GM19043 (cell line): ENCODE measurements at regions not wholly inside any gene's neighbourhood (a gene's known extent, or its start where the extent isn't known, plus 50 kb on each side); places are given as distances from the start of the nearest gene placed in this dataset.
"Not testable (repeated sequence)": the region's sequence is repeated elsewhere in the genome, so short reads cannot be mapped to it uniquely, and the experiment has no call there.

ENCODE experiments used
- ATAC-seq: cut with Tn5 transposase; IDR thresholded peaks from one replicate; pipeline ENCODE4 v1.9.1; 2021; ENCODE audit warnings: low read depth; ENCODE audit not compliant: unreplicated experiment

DNA sequence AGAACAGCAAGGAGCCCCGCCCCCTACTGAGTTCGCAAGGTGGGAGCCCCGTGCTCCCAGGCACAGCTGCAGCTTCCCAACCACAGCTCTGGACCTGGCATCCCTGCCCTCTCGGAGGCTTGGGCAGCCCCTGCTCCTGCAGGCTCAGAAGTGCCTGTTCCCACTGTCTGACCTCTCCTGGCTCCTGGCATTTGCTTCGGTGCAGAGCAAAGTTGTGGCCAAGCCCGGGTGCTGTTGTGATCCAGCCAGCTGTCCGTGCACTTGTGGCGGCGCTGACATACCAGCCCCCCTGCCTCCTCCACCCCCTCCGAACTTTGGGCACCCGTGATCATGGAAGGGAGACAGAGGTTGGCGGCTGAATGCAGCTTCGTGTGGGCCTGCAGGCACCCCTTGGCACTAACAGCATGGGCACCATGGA, 1386.8 kb downstream of the PCDH9 start:
- no peak for ATAC-seq

DNA sequence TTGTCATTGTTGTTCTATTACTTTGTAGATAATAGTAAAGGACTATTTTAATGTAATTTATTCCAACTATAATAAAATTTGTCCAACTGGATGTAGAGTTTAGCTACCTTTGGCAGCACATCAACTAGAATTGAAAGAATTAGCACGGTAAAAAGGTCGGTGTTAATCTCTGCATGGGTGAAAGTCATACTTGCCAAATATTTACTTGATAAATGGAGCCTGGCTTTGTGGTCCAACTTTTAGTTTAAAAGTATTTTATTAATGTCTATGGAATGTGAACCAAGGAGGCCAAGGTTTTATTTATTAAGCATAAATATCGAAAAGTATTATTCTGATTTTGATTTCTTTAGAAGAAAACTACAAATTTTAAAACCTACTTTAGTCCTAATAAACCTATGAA, 1389.0 kb downstream of the PCDH9 start:
- ATAC-seq = no peak

DNA sequence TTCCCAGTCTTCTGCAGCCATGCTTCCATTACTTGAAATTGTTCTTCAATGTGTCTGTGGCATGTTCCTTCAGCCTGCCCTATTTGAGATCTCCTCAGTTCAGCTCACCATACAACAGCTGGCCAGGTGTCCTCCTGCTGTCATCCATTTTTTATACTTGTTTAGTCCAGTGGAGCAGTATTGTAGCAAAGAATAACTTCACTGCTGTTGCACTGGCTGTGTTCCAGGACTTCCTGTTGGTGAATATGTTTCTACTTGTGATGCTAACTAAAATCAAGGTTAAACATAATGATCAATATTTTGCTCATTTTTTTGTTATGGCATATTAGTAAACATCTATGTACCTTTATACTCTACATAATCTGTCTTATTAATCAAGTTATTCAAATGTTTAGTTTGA, 1394.1 kb downstream of the PCDH9 start:
- no peak for ATAC-seq

DNA sequence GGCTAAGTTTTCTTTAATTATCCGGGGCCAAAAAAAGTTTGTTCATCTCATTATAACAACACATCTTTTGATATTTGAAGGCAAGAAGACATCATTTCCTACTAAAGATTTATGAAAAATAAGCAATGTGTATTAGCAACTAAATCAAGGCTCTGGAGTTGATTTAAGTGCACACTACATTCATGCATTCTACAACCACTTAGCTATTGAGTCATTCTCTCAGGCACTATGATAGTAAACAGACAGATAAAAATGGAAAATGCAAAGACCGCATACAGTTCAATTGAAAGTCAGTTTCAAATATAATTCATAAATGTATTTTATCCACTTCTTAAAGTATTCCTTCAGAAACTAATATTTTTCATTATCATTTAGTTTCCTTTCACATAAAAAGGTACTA, 1395.2 kb downstream of the PCDH9 start:
- no peak for ATAC-seq

DNA sequence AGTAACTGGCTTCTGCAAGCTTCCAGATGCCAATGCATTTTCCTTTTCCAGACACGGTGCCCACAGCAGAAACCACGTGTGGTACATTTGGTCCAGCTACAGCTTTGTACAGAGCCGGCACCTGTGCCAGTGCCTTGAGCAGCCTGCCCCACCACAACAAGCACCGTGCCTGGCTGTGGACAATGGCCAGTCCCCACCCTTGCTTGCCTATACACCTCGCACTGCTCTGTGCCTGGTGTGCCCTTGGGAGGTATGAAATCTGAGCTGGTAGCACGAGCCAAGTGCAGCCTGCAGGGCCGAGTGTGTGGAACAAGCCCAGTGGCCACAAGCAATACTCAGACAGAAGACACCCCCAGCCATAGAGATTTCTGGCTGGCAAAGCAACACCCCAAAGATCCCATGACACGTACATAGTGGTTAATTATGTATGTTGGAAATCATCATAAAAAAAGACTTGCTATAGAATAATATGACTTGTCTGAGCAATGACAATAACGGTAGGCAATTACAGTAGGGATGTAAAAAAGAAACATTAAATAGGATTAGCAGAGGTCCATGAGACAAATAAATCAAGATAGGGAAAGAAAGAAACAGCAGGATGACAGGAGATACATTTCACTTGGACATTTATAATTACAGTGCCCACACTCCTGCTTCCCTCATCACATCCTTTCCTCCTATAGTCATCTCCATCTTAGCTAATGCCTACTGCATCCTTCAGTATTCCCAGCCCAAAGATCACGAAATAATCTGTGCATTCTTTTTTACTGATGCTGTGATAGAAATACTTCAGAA, 1399.5 kb downstream of the PCDH9 start:
- ATAC-seq = no peak

DNA sequence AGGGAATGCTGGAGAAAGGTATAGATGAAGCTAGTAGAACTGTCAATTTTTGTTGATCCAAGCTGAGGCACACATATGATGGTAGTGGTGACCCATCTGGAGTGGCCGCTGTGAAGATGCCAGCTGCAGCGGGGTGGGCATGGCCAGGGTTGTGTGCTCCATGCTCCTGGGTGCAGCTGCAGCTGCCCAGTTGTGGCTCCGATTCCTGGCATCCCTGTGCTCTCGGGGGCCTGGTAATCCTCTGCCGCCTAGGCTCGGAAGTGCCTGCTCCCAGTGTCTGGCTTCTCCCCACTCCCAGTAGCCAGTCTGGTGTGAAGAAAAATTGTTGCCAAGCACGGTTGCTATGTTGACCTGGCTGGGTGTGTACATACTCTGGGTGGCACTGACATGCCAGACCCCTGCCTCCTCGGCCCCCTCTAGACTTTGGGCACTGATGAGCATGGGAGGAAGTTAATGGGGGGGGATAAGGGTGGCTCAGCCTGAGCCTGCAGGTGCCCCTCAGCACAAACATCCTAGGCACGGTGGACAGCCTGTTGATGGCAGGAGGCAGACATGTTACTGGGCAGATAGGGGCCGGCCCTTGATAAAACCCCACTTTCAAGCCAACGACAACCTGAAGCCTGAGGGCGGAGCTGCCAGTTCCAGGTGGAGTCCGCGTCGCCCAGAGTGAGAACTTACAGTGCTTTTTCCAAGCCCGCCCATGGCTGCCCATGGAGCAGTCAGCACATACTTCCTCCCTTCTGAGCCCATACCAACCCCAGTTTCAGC, 1400.7 kb downstream of the PCDH9 start:
- ATAC-seq = no peak

DNA sequence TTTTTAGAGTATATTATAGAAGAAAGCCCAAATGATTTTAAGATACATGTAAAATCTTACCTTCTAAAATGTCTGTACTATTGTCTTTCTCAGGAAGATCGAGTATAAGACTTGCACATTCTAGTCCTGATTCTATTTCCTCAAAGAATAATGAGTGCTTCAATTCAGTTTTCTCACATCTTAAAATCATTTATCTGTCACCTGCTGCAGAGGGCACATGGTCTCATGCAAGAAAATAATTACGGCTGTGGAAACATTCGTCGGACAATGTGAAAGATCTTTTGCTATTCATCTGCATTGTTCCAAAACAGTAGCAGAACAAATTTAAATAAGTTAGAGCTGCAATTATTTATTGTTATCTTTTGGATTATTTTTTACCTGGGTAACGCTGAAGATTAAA, 1403.5 kb downstream of the PCDH9 start:
- ATAC-seq = no peak

DNA sequence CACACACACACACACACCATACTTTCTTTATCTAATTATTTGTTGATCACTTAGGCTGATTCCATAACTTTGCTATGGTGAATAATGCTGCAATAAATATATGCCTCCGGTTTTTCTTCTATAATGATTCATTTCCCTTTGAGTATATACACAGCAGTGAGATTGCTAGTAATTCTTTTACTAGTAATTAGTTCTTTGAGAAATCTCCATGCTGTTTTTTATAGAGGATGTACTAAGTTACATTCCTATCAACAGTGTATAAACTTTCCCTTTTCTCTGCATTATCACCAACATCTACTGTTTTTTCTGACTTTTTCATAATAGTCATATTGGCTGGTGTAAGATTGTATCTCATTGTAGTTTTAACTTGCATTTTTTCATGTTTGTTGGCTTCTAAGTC, 1405.1 kb downstream of the PCDH9 start:
- ATAC-seq = no peak

DNA sequence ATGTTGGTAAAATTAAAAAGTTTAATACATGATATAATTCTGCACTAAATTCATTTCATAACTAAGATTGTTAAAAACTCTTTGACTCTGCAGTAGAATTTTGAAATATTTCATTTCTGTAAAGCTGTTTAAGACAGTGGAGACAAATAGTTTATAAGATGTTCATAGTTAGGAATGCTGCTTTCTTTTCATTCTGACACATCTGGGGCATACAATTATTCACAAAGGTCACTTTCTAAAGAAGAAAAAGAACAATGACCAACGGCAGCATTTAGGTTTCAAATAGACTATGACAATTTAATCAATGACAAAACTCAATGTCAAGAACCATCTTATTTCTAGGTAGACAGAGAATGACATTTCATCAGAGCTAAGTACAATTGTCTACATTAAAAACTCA, 1422.1 kb downstream of the PCDH9 start:
- ATAC-seq = no peak

DNA sequence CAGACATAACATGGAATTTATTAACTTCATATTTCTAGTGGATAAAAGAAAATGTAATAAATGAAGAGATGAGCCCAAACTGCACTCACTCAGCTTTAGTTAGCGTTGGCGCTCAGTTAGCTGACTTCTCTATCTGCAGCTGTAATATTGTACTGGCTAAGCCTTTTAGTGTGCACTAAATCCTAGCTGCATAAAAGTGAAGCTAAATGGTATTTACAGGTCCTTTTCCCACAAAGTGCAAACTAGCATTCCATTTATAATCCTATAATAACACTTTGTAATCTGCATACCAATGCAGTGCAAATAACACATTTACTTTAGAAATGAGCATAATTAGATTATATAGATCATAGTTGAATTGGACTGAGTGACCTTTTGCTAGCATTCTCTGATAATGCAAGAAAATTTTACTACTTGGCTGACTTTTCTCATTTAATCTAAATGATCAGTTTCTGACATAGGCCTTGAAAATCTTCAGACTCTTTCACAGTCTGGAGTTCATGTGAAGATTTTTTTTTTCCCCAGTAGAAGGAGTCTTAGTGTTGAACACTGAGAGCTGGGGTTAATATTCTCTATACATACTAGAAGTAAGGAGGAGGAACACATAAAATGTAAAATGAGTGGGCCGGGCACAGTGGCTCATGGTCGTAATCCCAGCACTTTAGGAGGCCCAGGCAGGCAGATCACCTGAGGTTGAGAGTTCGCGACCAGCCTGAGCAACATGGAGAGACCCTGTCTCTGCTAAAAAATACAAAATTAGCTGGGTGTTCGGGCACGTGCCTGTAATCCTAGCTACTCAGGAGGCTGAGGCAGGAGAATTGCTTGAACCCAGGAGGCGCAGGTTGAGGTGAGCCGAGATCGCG, 1426.4 kb downstream of the PCDH9 start:
- no peak for ATAC-seq

DNA sequence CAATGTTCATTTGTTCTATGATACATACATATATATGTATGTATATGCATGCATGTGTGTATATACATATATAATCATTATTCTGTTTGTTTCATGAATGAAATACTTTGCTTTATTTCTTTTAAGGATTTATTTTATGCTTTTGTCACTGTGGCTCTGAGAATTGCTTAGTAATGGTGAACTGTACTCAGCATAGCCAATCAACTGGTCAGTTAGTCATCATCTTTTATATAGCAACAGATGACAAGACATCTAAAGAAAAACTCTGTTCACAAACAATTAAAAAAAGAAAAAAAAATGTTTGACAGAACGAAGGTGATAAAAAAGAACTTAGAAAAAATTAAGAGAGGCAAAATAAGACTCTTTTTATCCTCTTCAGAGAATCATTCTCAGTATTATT, 1440.3 kb downstream of the PCDH9 start:
- ATAC-seq = no peak

DNA sequence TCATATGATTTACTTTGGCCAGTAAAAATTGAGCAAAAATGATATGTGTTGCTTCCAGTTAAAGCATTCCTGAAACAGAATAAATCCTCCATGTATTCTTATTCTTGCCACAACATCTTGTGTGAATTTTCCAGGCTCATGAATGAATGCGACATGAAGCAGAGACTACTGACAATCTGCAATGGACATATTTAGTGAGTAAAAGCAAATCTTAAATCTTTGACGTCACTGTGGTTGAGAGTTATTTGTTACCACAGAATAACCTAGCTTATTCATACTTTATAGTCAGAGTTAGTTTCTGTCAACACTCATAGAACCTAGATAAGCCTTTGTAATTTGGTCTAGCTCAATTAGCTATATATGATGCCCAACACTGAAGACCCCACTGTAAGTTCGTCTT, 1443.1 kb downstream of the PCDH9 start:
- no peak for ATAC-seq

DNA sequence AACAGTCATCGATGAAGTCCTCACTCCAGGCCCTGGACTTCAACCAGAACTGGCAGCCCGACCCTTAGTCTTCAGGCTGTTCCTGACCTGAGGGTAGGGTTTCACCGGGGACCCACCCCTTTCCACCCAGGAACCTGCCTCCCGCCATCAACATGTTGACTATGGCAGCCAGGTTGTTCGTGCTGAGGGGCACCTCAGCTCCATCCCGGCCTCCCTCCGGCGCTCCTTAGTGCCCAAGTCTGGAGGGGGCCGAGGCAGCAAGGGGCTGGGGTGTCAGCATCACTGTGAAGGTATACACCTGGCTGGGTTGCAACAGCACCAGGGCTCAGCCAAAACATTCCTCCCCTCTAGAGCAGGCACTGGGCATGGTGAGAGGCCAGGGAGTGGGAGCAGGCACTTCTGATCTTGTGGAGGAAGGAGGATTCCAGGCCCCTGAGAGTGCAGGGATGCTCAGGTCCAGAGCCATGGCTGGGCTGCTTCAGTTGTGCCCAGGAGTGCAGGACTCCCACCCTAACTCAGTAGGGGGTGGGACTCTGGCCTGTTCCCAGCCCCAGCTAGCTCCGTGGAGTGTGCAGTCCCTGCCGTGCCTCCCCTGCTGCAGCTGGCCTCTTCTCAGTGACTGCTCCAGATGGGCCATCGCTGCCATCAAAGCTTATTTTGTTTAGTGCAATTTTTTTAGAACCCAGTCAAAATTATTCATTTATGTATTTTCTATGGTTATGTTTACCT, 1445.9 kb downstream of the PCDH9 start:
- ATAC-seq = no peak

DNA sequence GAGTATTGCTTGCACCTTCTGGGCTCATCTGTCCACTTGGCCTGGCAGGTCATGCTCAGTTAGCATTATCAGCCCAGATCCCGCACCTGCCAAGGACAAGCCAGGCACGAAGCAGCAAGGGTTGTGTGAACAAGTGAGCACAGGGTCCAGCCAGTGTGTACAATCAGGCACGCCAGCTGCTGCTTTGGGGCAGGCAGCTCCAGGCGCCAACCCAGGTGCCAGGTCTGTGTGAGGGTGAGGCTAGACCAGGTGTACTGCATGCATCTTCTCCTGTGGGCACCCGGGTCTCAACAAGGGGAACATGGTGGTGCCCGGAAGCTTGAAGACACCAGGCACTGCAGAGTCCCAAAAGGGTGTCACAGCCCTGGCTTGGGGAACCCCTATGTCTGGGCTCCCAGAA, 1446.8 kb downstream of the PCDH9 start:
- ATAC-seq = no peak

DNA sequence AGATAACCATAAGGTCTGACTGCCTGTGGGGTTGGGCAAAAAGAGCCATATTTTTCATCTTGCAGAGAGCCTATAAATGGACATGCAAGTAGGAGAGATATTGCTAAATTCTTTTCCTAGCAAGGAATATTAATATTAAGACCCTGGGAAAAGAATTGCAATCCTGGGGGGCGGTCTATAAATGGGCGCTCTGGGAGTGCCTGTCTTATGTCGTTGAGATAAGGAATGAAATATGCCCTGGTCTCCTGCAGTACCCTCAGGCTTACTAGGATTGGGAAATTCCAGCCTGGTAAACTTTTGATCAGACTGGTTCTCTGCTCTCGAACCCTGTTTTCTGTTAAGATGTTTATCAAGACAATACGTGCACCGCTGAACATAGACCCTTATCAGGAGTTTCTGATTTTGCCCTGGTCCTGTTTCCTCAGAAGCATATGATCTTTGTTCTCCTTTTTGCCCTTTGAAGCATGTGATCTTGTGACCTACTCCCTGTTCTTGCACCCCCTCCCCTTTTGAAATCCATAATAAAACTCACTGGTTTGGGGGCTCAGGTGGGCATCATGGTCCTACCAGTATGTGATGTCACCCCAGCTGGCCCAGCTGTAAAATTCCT, 1458.3 kb downstream of the PCDH9 start:
- not testable (repeated sequence) for ATAC-seq

DNA sequence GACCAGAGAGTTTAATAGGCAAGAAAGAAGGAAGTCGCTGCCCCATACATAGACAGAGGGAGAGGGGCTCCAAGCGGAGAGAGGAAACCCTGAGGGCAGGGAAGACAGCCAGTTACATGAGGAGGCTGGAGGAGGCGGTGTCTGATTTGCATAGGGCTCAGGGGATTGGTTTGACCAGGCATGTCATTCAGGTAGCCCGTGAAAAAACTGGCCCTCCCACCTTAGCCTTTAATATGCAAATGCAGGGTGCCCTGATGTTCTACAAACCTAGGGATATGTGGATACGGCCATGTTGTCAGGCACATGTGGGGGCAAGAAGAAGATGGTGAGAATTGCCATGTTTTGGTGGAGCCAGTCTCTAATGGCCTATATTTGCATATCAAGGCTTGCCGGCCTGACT, 1461.6 kb downstream of the PCDH9 start:
- ATAC-seq = no peak

DNA sequence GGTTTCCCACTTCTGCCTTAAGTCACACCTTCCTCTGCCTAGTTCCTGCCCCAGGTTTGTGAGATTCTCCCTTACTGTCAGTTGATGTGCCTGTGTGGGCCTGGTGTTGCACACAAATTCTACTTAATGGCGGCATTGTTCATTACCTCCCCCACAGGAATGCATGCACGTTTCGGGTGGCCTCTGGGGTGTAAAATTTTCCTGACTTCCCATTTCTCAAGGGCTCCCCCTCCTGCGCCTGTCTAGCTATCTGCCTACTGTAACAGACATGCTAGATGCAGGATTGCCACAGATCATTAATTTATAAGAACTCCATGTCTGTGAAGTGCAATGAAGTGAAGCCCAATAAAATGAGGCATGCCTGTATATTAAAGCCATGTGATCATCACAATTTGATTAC, 1466.3 kb downstream of the PCDH9 start:
- ATAC-seq = no peak

DNA sequence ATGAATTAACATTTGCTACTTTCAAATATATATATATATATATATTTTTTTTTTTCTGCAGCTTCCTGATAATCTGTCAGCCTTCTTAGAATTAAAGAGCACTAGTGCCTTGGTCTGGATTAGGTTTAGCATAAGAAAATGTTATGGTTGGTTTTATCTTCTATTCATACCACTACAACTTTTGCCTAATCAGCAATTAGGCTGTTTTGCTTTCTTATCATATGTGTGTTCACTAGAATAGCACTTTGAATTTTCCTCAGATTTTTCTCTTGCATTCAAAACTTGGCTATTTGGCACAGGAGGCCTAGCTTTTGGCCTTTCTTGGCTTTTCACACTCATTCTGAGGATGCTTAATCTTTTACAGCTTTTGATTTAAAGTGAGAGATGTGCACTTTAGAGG, 1468.1 kb downstream of the PCDH9 start:
- no peak for ATAC-seq

DNA sequence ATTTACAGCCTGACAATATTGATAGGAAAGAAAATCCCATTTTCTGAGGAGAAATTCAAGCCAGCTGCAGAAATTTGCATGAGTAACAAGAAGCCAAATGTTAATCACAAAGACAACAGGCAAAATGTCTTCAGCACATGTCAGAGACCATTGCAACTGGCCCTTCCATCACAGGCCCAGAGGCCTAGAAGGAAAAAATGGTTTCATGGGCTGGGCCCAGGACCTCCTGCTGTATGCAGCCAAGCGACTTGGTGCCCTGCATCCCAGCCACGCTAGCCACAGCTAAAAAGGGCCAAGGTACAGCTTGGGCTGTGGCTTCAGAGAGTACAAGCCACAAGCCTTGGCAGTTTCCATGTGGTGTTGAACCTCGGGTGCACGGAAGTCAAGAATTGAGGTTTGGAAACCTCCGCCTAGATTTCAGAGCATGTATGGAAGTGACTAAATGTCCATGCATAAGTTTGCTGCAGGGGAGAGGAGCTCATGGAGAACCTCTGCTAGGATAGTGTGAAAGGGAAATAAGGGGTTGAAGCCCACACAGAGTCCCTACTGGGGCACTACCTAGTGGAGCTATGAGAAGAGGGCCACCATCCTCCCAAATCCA, 1474.0 kb downstream of the PCDH9 start:
- ATAC-seq = no peak

DNA sequence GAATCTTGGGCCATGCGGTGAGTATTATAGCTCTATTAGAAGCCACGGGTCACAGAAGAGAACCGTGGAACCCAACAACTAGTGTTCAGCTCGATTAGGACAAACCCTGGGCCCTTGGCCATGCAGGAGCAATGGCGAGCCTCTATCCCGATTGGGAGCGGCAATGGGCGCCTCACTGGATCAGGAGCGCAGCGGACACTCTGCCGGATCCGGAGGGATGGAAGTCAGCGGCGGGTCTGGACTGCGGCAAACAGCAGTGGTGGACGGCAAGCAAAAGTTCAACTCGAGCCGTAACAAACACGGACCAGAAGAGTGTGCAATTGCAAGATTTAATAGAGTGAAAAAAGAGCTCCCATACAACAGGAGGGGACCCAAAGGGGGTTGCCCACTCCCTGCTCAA, 1481.9 kb downstream of the PCDH9 start:
- no peak for ATAC-seq
